ENCODE measurements at regions not wholly inside any gene's neighbourhood (a gene's known extent, or its start where the extent isn't known, plus 50 kb on each side); places are given as distances from the start of the nearest gene placed in this dataset.

GRCh38 chrX:56498756-56499155, 64.7 kb upstream of the UBQLN2 start:
- Histone ChIP-seq H3K79me2 (ENCODE audit: insufficient read depth, low read length) (no peaks in the 10 kb centered on the region), H4K20me1 (ENCODE audit: insufficient read depth) (no peaks in the 10 kb centered on the region), H3K4me2 (ENCODE audit: low read length) (no peak overlapping the region), H3K36me3 (ENCODE audit: control insufficient read depth in 1 of 2, insufficient read depth in 2 of 2, low read length in 2 of 2) (no peaks in the 10 kb centered on the region), H3K9ac (ENCODE audit: low read length) (no peak overlapping the region), H3K9me3 (ENCODE audit: control insufficient read depth in 1 of 2, insufficient read depth in 1 of 2, low read depth in 1 of 2, low read length in 2 of 2) (no peaks in the 10 kb centered on the region), H3K9me2 (ENCODE audit: insufficient read depth) (no peaks in the 10 kb centered on the region), H3K4me1 (ENCODE audit: control insufficient read depth in 1 of 2, insufficient read depth in 2 of 2, low read length in 2 of 2) (peaks cover 0 to 2% of the 10 kb centered on the region in 2 experiments; a peak in 1 of 4 replicates), H2AFZ (ENCODE audit: low read depth, low read length, poor library complexity, severe bottlenecking) (no peak overlapping the region), H3K4me3 (replicated peaks in 1 of 2; ENCODE audit: low read depth in 1 of 2, low read length in 2 of 2) (no peak overlapping the region), H3K27ac (ENCODE audit: low read depth, low read length) (no peak overlapping the region), H3K27me3 (ENCODE audit: insufficient read depth, low read length) (no peaks in the 10 kb centered on the region)
- intact Hi-C loops (cut with micrococcal nuclease) = no loop called here
- ChIA-PET RAD21 (ENCODE audit: low non-redundant PET in 1 of 2, low total read pairs in 2 of 2, uncharacterized antibody in 2 of 2, unreplicated experiment in 2 of 2) (no interaction called here), CTCF (no interaction called here), POLR2A (no interaction called here)
- ATAC-seq (no peak), DNase-seq (ENCODE audit: low read depth, low spot score) (no peak)
- no TSS peak for BruUV-seq (replicated peaks)
- TF ChIP-seq EZH2phosphoT487 (IDR thresholded peaks at IDR 0.05; ENCODE audit: borderline replicate concordance) = no peak
- TF ChIP-seq TCF7L2 (IDR thresholded peaks at IDR 0.05; ENCODE audit: borderline replicate concordance, extremely low read depth, insufficient read depth, insufficient read length) = no peak
- TF ChIP-seq MAX (IDR thresholded peaks at IDR 0.05) = no peak
- TF ChIP-seq ZFX (IDR thresholded peaks at IDR 0.05) = no peak
- no peak for TF ChIP-seq EGR1 (IDR thresholded peaks at IDR 0.05; ENCODE audit: low read depth)
- no peak for TF ChIP-seq RAD21 (IDR thresholded peaks at IDR 0.05; ENCODE audit: low read depth)
- TF ChIP-seq CEBPB (IDR thresholded peaks at IDR 0.05; ENCODE audit: low read depth) = no peak
- TF ChIP-seq EZH2 (IDR thresholded peaks at IDR 0.05) = no peak
- TF ChIP-seq POLR2A (IDR thresholded peaks at IDR 0.05; ENCODE audit: borderline replicate concordance, extremely low read depth, insufficient read depth, insufficient read length) = no peak

GRCh38 chrX:56499372-56499771, 64.1 kb upstream of the UBQLN2 start:
- H3K27me3 ChIP-seq (ENCODE audit: insufficient read depth, low read length) = no peaks in the 10 kb centered on the region
- H3K9me3 ChIP-seq (ENCODE audit: control insufficient read depth in 1 of 2, insufficient read depth in 1 of 2, low read depth in 1 of 2, low read length in 2 of 2) = no peaks in the 10 kb centered on the region
- POLR2A ChIA-PET = no interaction called here
- CTCF ChIA-PET = no interaction called here
- TF ChIP-seq RAD21 (IDR thresholded peaks at IDR 0.05; ENCODE audit: low read depth) (no peak), ELF1 (IDR thresholded peaks at IDR 0.05; ENCODE audit: borderline replicate concordance, low read depth) (no peak), SP1 (IDR thresholded peaks at IDR 0.05; ENCODE audit: low read depth) (no peak), EZH2 (IDR thresholded peaks at IDR 0.05) (no peak), FOSL1 (IDR thresholded peaks at IDR 0.05; ENCODE audit: low read depth) (no peak), ZBTB33 (IDR thresholded peaks at IDR 0.05; ENCODE audit: extremely low read depth, insufficient replicate concordance, low read length) (no peak), SIN3A (IDR thresholded peaks at IDR 0.05; ENCODE audit: low read depth) (no peak)
- no peaks in the 10 kb centered on the region for H3K79me2 ChIP-seq (ENCODE audit: insufficient read depth, low read length)
- H3K36me3 ChIP-seq (ENCODE audit: control insufficient read depth in 1 of 2, insufficient read depth in 2 of 2, low read length in 2 of 2) = no peaks in the 10 kb centered on the region
- H3K4me2 ChIP-seq (ENCODE audit: low read length) = no peak overlapping the region
- RAD21 ChIA-PET (ENCODE audit: low non-redundant PET in 1 of 2, low total read pairs in 2 of 2, uncharacterized antibody in 2 of 2, unreplicated experiment in 2 of 2) = no interaction called here
- no peaks in the 10 kb centered on the region for H3K9me2 ChIP-seq (ENCODE audit: insufficient read depth)
- H3K9ac ChIP-seq (ENCODE audit: low read length) = no peak overlapping the region
- H3K27ac ChIP-seq (ENCODE audit: low read depth, low read length) = no peak overlapping the region
- no peak overlapping the region for H2AFZ ChIP-seq (ENCODE audit: low read depth, low read length, poor library complexity, severe bottlenecking)
- no TSS peak for BruUV-seq (replicated peaks)
- intact Hi-C loops (cut with micrococcal nuclease) = no loop called here
- ATAC-seq (no peak), DNase-seq (ENCODE audit: low read depth, low spot score) (no peak)
- peaks cover 0 to 8% of the 10 kb centered on the region in 2 experiments; a peak in 1 of 4 replicates for H3K4me1 ChIP-seq (ENCODE audit: control insufficient read depth in 1 of 2, insufficient read depth in 2 of 2, low read length in 2 of 2)
- H3K4me3 ChIP-seq (replicated peaks in 1 of 2; ENCODE audit: low read depth in 1 of 2, low read length in 2 of 2) = no peak overlapping the region
- H4K20me1 ChIP-seq (ENCODE audit: insufficient read depth) = no peaks in the 10 kb centered on the region

Data from HCT116 (cell line).